HG03103 (cell line): ENCODE measurements at regions not wholly inside any gene's neighbourhood (a gene's known extent, or its start where the extent isn't known, plus 50 kb on each side); places are given as distances from the start of the nearest gene placed in this dataset.
"Not testable (repeated sequence)": the region's sequence is repeated elsewhere in the genome, so short reads cannot be mapped to it uniquely, and the experiment has no call there.

ENCODE experiments used
- ATAC-seq: cut with Tn5 transposase; IDR thresholded peaks from one replicate; pipeline ENCODE4 v1.9.1; 2021; ENCODE audit warnings: low read depth; ENCODE audit not compliant: unreplicated experiment

- ATAC-seq: no peak
Observed at GRCh38 chr9:82819260-82819659, 243.7 kb downstream of the RASEF start.

GRCh38 chr9:82820186-82820585 is 242.8 kb downstream of the RASEF start:
- ATAC-seq: no peak

- no peak for ATAC-seq
Observed at GRCh38 chr9:82829818-82830217, 233.1 kb downstream of the RASEF start.

- no peak for ATAC-seq
Observed at GRCh38 chr9:82865524-82865923, 197.4 kb downstream of the RASEF start.

GRCh38 chr9:82880336-82881050 is 182.4 kb downstream of the RASEF start:
- ATAC-seq: no peak

GRCh38 chr9:82882138-82882537 is 180.8 kb downstream of the RASEF start:
- ATAC-seq: no peak

GRCh38 chr9:82882748-82883147 is 180.2 kb downstream of the RASEF start:
- no peak for ATAC-seq

GRCh38 chr9:82883436-82883835 is 179.5 kb downstream of the RASEF start:
- no peak for ATAC-seq

- not testable (repeated sequence) for ATAC-seq
Observed at GRCh38 chr9:82883974-82884373, 179.0 kb downstream of the RASEF start.

- no peak for ATAC-seq
Observed at GRCh38 chr9:82890401-82890800, 172.5 kb downstream of the RASEF start.

GRCh38 chr9:82890865-82891264 is 172.1 kb downstream of the RASEF start:
- no peak for ATAC-seq

- ATAC-seq: no peak
Observed at GRCh38 chr9:82891321-82891720, 171.6 kb downstream of the RASEF start.

- no peak for ATAC-seq
Observed at GRCh38 chr9:82893549-82893948, 169.4 kb downstream of the RASEF start.

- no peak for ATAC-seq
Observed at GRCh38 chr9:82894548-82894947, 168.4 kb downstream of the RASEF start.

GRCh38 chr9:82894961-82895821 is 167.8 kb downstream of the RASEF start:
- ATAC-seq: no peak

GRCh38 chr9:82895822-82896110 is 167.2 kb downstream of the RASEF start:
- ATAC-seq: no peak

GRCh38 chr9:82903503-82903902 is 159.4 kb downstream of the RASEF start:
- no peak for ATAC-seq

GRCh38 chr9:82911996-82912395 is 150.9 kb downstream of the RASEF start:
- ATAC-seq: no peak

- ATAC-seq: no peak
Observed at GRCh38 chr9:82912645-82913044, 150.3 kb downstream of the RASEF start.

- ATAC-seq: not testable (repeated sequence)
Observed at GRCh38 chr9:82916238-82916637, 146.7 kb downstream of the RASEF start.

GRCh38 chr9:82920154-82920553 is 142.8 kb downstream of the RASEF start:
- no peak for ATAC-seq

GRCh38 chr9:82922686-82923085 is 140.3 kb downstream of the RASEF start:
- ATAC-seq: no peak
